ENCODE measurements at regions not wholly inside any gene's neighbourhood (a gene's known extent, or its start where the extent isn't known, plus 50 kb on each side); places are given as distances from the start of the nearest gene placed in this dataset.

GRCh38 chr1:147824798-147825197 lies 64.4 kb upstream of the GJA5 start:
- H3K4me3 ChIP-seq (ENCODE audit: low read length in 2 of 2) = no peak overlapping the region
- intact Hi-C loops (cut with micrococcal nuclease) = no loop called here
- no peaks in the 10 kb centered on the region for H3K36me3 ChIP-seq (ENCODE audit: insufficient read depth, low read length)
- H3K27me3 ChIP-seq (ENCODE audit: insufficient read depth, low read length) = no peaks in the 10 kb centered on the region
- H3K36me3 Mint-ChIP-seq = no peaks in the 10 kb centered on the region
- no peak for DNase-seq
- H3K27me3 Mint-ChIP-seq = peaks cover 4 to 5% of the 10 kb centered on the region in 2 donors
- no peak overlapping the region for H3K4me3 Mint-ChIP-seq
- H3K27ac ChIP-seq (ENCODE audit: low read depth, low read length) = no peak overlapping the region
- CTCF ChIA-PET (ENCODE audit: partially characterized antibody) = no interaction called here
- H3K9me3 ChIP-seq (ENCODE audit: control insufficient read depth in 1 of 2, low read length in 2 of 2) = no peaks in the 10 kb centered on the region
- H3K9me3 Mint-ChIP-seq = peaks cover 0 to 2% (median 0%) of the 10 kb centered on the region in 8 donors
- H3K4me1 Mint-ChIP-seq = no peaks in the 10 kb centered on the region
- POLR2A ChIA-PET (ENCODE audit: partially characterized antibody) = no interaction called here
- H3K4me1 ChIP-seq (ENCODE audit: insufficient read depth, low read length) = no peaks in the 10 kb centered on the region
- no peak overlapping the region for H3K27ac Mint-ChIP-seq

DNA sequence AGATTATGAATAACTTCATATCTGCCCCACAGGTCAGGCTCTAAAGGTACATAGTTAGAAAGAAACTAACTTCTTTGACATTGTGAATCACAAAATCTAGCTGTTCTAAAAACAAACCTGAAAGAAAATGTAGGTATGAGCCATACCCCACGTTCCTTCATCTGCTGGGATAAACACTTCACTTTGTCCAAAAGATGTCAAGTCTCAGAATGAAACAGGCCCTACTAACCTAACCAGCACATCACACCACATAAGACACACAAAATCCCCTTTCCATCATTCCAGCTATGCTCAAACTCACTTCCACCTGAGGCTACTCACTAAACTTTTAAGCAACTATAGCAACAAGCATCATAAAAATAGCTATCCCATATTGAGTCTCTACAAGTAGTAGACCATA lies 65.2 kb upstream of the GJA5 start:
- Histone ChIP-seq H3K4me3 (ENCODE audit: low read length in 2 of 2) (no peak overlapping the region), H3K27ac (ENCODE audit: low read depth, low read length) (no peak overlapping the region), H3K36me3 (ENCODE audit: insufficient read depth, low read length) (no peaks in the 10 kb centered on the region), H3K9me3 (ENCODE audit: control insufficient read depth in 1 of 2, low read length in 2 of 2) (no peaks in the 10 kb centered on the region), H3K4me1 (ENCODE audit: insufficient read depth, low read length) (no peaks in the 10 kb centered on the region), H3K27me3 (ENCODE audit: insufficient read depth, low read length) (no peaks in the 10 kb centered on the region)
- POLR2A ChIA-PET (ENCODE audit: partially characterized antibody) = no interaction called here
- peaks cover 4% of the 10 kb centered on the region in 2 donors for H3K27me3 Mint-ChIP-seq
- H3K36me3 Mint-ChIP-seq = no peaks in the 10 kb centered on the region
- no peaks in the 10 kb centered on the region for H3K4me1 Mint-ChIP-seq
- no peak for DNase-seq
- H3K4me3 Mint-ChIP-seq = no peak overlapping the region
- H3K27ac Mint-ChIP-seq = no peak overlapping the region
- peaks cover 0 to 2% (median 0%) of the 10 kb centered on the region in 8 donors for H3K9me3 Mint-ChIP-seq
- CTCF ChIA-PET (ENCODE audit: partially characterized antibody) = no interaction called here
- intact Hi-C loops (cut with micrococcal nuclease) = no loop called here

DNA sequence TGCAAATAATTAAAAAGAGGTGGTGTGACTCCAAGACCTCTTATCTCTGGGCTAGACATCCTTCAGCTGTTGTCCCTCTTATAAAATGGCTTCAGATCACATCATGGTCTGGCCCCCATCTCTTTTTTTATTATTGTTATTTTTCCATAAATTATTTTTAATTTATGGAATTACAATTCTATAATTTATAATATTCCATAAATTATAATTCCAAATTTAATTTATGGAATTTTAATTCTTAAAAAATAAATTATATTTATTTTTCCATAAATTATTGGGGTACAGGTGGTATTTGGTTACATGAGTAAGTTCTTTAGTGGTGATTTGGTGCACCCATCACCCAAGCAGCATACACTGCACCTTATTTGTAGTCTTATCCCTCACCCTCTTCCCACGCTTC lies 65.9 kb upstream of the GJA5 start:
- Mint-ChIP-seq H3K36me3 (no peaks in the 10 kb centered on the region), H3K27me3 (peaks cover 4% of the 10 kb centered on the region in 2 donors), H3K4me3 (no peak overlapping the region), H3K9me3 (peaks cover 0 to 2% (median 0%) of the 10 kb centered on the region in 8 donors), H3K27ac (no peak overlapping the region), H3K4me1 (no peaks in the 10 kb centered on the region)
- POLR2A ChIA-PET (ENCODE audit: partially characterized antibody) = no interaction called here
- intact Hi-C loops (cut with micrococcal nuclease) = no loop called here
- H3K9me3 ChIP-seq (ENCODE audit: control insufficient read depth in 1 of 2, low read length in 2 of 2) = no peaks in the 10 kb centered on the region
- DNase-seq = no peak
- CTCF ChIA-PET (ENCODE audit: partially characterized antibody) = no interaction called here
- no peaks in the 10 kb centered on the region for H3K4me1 ChIP-seq (ENCODE audit: insufficient read depth, low read length)
- H3K4me3 ChIP-seq (ENCODE audit: low read length in 2 of 2) = no peak overlapping the region
- no peak overlapping the region for H3K27ac ChIP-seq (ENCODE audit: low read depth, low read length)
- no peaks in the 10 kb centered on the region for H3K27me3 ChIP-seq (ENCODE audit: insufficient read depth, low read length)
- H3K36me3 ChIP-seq (ENCODE audit: insufficient read depth, low read length) = no peaks in the 10 kb centered on the region

DNA sequence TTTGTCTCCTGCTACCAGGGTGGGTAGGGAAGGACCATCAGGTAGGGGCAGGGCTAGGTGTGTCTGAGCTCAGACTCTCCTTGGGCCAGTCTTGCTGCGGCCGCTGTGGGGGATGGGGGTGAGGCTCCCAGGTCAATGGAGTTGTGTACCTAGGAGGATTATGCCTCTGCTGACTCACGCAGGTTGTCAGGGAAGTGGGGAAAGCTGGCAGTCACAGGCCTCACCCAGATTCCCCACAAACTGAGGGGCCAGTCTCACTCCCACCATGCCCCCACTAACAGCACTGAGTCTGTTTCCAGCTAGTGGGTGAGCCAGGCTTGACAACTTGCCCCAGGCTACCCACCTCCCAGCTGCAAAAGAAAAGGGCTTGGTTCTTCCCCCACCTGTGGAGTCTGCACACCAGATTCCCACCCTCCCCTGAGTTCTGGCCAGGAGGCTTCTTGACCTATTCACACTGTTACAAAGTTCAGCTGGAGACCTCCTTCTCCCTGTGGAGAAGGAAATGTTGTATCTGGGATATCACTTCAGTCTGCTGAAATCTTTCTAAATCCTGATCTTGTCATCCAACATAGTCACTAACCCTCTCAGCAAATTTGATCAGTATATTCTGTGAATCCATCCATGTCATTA lies 69.2 kb upstream of the GJA8 start:
- CTCF ChIA-PET (ENCODE audit: partially characterized antibody) = interaction anchor here (1.2 kb wide), 1 partner anchor 60 kb away, joined by 3 read pairs; no protein-coding TSS in a partner anchor
- Mint-ChIP-seq H3K4me1 (peaks cover 0 to 8% (median under 1%) of the 10 kb centered on the region in 4 donors), H3K27ac (no peak overlapping the region), H3K9me3 (no peaks in the 10 kb centered on the region), H3K4me3 (no peak overlapping the region), H3K27me3 (peaks cover 15 to 26% of the 10 kb centered on the region in 2 donors), H3K36me3 (no peaks in the 10 kb centered on the region)
- intact Hi-C loops (cut with micrococcal nuclease) = no loop called here
- Histone ChIP-seq H3K36me3 (ENCODE audit: insufficient read depth, low read length) (no peaks in the 10 kb centered on the region), H3K27me3 (ENCODE audit: insufficient read depth, low read length) (no peaks in the 10 kb centered on the region), H3K4me3 (ENCODE audit: low read length in 2 of 2) (no peak overlapping the region), H3K4me1 (ENCODE audit: insufficient read depth, low read length) (no peaks in the 10 kb centered on the region), H3K27ac (ENCODE audit: low read depth, low read length) (no peak overlapping the region), H3K9me3 (ENCODE audit: control insufficient read depth in 1 of 2, low read length in 2 of 2) (no peaks in the 10 kb centered on the region)
- POLR2A ChIA-PET (ENCODE audit: partially characterized antibody) = no interaction called here
- no peak for DNase-seq

DNA sequence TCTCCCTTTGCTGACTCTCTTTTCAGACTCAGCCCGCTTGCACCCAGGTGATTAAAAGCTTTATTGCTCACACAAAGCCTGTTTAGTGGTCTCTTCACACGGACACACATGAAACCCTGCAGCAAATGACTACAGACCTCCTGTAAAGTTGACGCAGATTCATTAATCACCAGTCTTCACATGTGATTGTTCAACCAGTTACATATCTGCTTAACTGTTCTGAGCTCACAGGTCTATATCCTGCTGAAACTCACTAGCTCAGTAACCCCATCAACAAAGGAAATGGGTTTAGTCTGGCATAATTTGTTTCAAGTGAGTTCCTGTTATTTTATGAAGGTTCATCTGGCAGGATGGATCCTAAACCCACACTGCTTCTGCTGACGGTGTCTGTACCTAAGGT lies 68.4 kb upstream of the GJA8 start:
- Histone ChIP-seq H3K27me3 (ENCODE audit: insufficient read depth, low read length) (no peaks in the 10 kb centered on the region), H3K4me1 (ENCODE audit: insufficient read depth, low read length) (no peaks in the 10 kb centered on the region), H3K9me3 (ENCODE audit: control insufficient read depth in 1 of 2, low read length in 2 of 2) (no peaks in the 10 kb centered on the region), H3K36me3 (ENCODE audit: insufficient read depth, low read length) (no peaks in the 10 kb centered on the region), H3K27ac (ENCODE audit: low read depth, low read length) (no peak overlapping the region), H3K4me3 (ENCODE audit: low read length in 2 of 2) (no peak overlapping the region)
- Mint-ChIP-seq H3K9me3 (no peaks in the 10 kb centered on the region), H3K36me3 (no peaks in the 10 kb centered on the region), H3K4me3 (peak overlapping the region in 1 of 8 donors; percentile 17), H3K27me3 (peaks cover 15 to 26% of the 10 kb centered on the region in 2 donors), H3K27ac (no peak overlapping the region), H3K4me1 (peaks cover 0 to 8% (median under 1%) of the 10 kb centered on the region in 4 donors)
- CTCF ChIA-PET (ENCODE audit: partially characterized antibody) = interaction anchor here (1.4 kb wide), 1 partner anchor 59 kb away, joined by 4 read pairs; no protein-coding TSS in a partner anchor
- peak in 1 of 5 donors; percentile 5 for DNase-seq
- POLR2A ChIA-PET (ENCODE audit: partially characterized antibody) = no interaction called here
- intact Hi-C loops (cut with micrococcal nuclease) = no loop called here

DNA sequence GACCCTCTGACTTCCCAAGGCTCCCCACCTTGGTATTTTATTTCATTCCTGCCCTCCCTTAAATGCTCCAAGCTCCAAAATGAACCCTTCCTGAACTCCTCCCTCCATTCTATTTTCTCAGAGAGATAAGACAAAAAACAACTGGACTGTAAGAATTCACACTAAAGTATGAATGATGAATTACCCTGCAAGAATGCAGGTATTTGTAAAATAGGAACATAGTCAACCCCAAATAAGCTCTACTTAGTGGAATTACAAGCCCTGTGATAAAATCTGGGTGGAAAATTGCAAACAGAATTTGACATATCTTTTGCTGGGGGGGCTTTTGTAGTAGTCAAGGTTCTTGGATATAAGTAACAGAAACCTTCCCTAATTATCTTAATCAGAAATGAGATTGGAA lies 67.8 kb upstream of the GJA8 start:
- Histone ChIP-seq H3K4me1 (ENCODE audit: insufficient read depth, low read length) (no peaks in the 10 kb centered on the region), H3K4me3 (ENCODE audit: low read length in 2 of 2) (no peak overlapping the region), H3K27me3 (ENCODE audit: insufficient read depth, low read length) (no peaks in the 10 kb centered on the region), H3K36me3 (ENCODE audit: insufficient read depth, low read length) (no peaks in the 10 kb centered on the region), H3K9me3 (ENCODE audit: control insufficient read depth in 1 of 2, low read length in 2 of 2) (no peaks in the 10 kb centered on the region), H3K27ac (ENCODE audit: low read depth, low read length) (no peak overlapping the region)
- no peaks in the 10 kb centered on the region for H3K9me3 Mint-ChIP-seq
- no peaks in the 10 kb centered on the region for H3K36me3 Mint-ChIP-seq
- CTCF ChIA-PET (ENCODE audit: partially characterized antibody) = interaction anchor here (1.4 kb wide), 1 partner anchor 58 kb away, joined by 4 read pairs; no protein-coding TSS in a partner anchor
- no peak for DNase-seq
- intact Hi-C loops (cut with micrococcal nuclease) = no loop called here
- H3K4me1 Mint-ChIP-seq = peaks cover 0 to 8% (median under 1%) of the 10 kb centered on the region in 4 donors
- POLR2A ChIA-PET (ENCODE audit: partially characterized antibody) = no interaction called here
- H3K4me3 Mint-ChIP-seq = no peak overlapping the region
- no peak overlapping the region for H3K27ac Mint-ChIP-seq
- H3K27me3 Mint-ChIP-seq = peaks cover 12 to 23% of the 10 kb centered on the region in 2 donors

- no peak overlapping the region for H3K27ac Mint-ChIP-seq
- peaks cover 12 to 24% of the 10 kb centered on the region in 2 donors for H3K27me3 Mint-ChIP-seq
- Histone ChIP-seq H3K4me3 (ENCODE audit: low read length in 2 of 2) (no peak overlapping the region), H3K4me1 (ENCODE audit: insufficient read depth, low read length) (no peaks in the 10 kb centered on the region), H3K9me3 (ENCODE audit: control insufficient read depth in 1 of 2, low read length in 2 of 2) (no peaks in the 10 kb centered on the region), H3K27ac (ENCODE audit: low read depth, low read length) (no peak overlapping the region), H3K36me3 (ENCODE audit: insufficient read depth, low read length) (no peaks in the 10 kb centered on the region), H3K27me3 (ENCODE audit: insufficient read depth, low read length) (no peaks in the 10 kb centered on the region)
- no peaks in the 10 kb centered on the region for H3K36me3 Mint-ChIP-seq
- no peak for DNase-seq
- ChIA-PET CTCF (ENCODE audit: partially characterized antibody) (no interaction called here), POLR2A (ENCODE audit: partially characterized antibody) (no interaction called here)
- intact Hi-C loops (cut with micrococcal nuclease) = no loop called here
- no peak overlapping the region for H3K4me3 Mint-ChIP-seq
- H3K4me1 Mint-ChIP-seq = peaks cover 0 to 8% (median under 1%) of the 10 kb centered on the region in 4 donors
- H3K9me3 Mint-ChIP-seq = no peaks in the 10 kb centered on the region
Measured at GRCh38 chr1:147837129-147837963, 65.2 kb upstream of the GJA8 start.

Measured in CD4-positive, alpha-beta memory T cell (primary cell).